HCT116 (cell line): ENCODE measurements at regions not wholly inside any gene's neighbourhood (a gene's known extent, or its start where the extent isn't known, plus 50 kb on each side); places are given as distances from the start of the nearest gene placed in this dataset.

Experiments used
- ATAC-seq: fragments of 200-7000 bp; cut with Tn5 transposase; 2 replicates; pipeline ENCODE4 v1.9.1; 2020; ENCODE audit warnings: mild to moderate bottlenecking, moderate library complexity
- BruUV-seq: library from RNA; stranded (reverse); fragments of 400-500 nt; replicated peaks from 2 replicates; lab custom pipeline; 2021; lab: Mats Ljungman, UMichigan
- CTCF ChIA-PET: fragments of 300-600 bp; sonication (Branson Sonifier 250); formaldehyde crosslinking; loops from one replicate; lab custom pipeline; 2021; ENCODE audit warnings: antibody characterized with exemption; lab: Charles Lee
- POLR2A ChIA-PET: fragments of 300-600, 350-600 bp; sonication (Branson Sonifier 250); formaldehyde crosslinking; loops from one replicate; lab custom pipeline; 2021; ENCODE audit warnings: antibody characterized with exemption; lab: Charles Lee
- RAD21 ChIA-PET, 2 experiments: fragments of 300-600 bp; sonication (Branson Sonifier 250); formaldehyde crosslinking; loops; one replicate each; lab custom pipeline; 2023; ENCODE audit warnings: low total read pairs in 2 of 2; ENCODE audit not compliant: uncharacterized antibody in 2 of 2, unreplicated experiment in 2 of 2, low non-redundant PET in 1 of 2; lab: Charles Lee
- DNase-seq: peaks from one replicate; pipeline ENCODE4 v3.0.0-alpha.2; 2010; ENCODE audit warnings: low read depth, low spot score
- H2AFZ ChIP-seq: fragments of 200-600 bp; shearing (Covaris generic), sonication (generic); 2 replicates; pipeline ENCODE4 v1.6.1; 2017; ENCODE audit warnings: low read depth, mixed run types, mixed read lengths, antibody characterized with exemption, low read length; ENCODE audit not compliant: poor library complexity, severe bottlenecking
- H3K27ac ChIP-seq: 2 replicates; pipeline ENCODE4 v1.5.1; 2012; ENCODE audit warnings: low read depth, low read length
- H3K27me3 ChIP-seq: fragments of 200-600 bp; sonication (generic); 2 replicates; pipeline ENCODE4 v1.6.1; 2016; ENCODE audit warnings: mixed run types, low read length, mixed read lengths; ENCODE audit not compliant: insufficient read depth
- H3K36me3 ChIP-seq, 2 experiments: fragments of 200-500 bp in 1 of 2; fragments of 200-600 bp in 1 of 2; sonication (Bioruptor generic) in 1 of 2; sonication (generic) in 1 of 2; 2 replicates each; pipeline versions ENCODE4 v1.5.1 to v1.6.1; 2014 to 2016; ENCODE audit warnings: low read length in 2 of 2, inconsistent platforms in 1 of 2, mixed read lengths in 1 of 2, mixed run types in 1 of 2; ENCODE audit not compliant: insufficient read depth in 2 of 2, control insufficient read depth in 1 of 2
- H3K4me1 ChIP-seq, 2 experiments: fragments of 200-600 bp in 1 of 2; sonication (generic) in 1 of 2; 2 replicates each; pipeline versions ENCODE4 v1.5.1 to v1.6.1; 2012 to 2017; ENCODE audit warnings: low read length in 2 of 2, inconsistent platforms in 1 of 2, mild to moderate bottlenecking in 1 of 2, mixed read lengths in 1 of 2, mixed run types in 1 of 2, moderate library complexity in 1 of 2; ENCODE audit not compliant: insufficient read depth in 2 of 2, control insufficient read depth in 1 of 2
- H3K4me2 ChIP-seq: fragments of 200-600 bp; sonication (generic); 2 replicates; pipeline ENCODE4 v1.6.1; 2017; ENCODE audit warnings: mixed run types, low read length, mixed read lengths
- H3K4me3 ChIP-seq, 2 experiments: fragments of 200-600 bp in 1 of 2; sonication (generic) in 1 of 2; replicated peaks in 1 of 2; 2 replicates each; pipeline ENCODE4 v1.5.1; 2011 to 2016; ENCODE audit warnings: low read length in 2 of 2, control low read depth in 1 of 2, low read depth in 1 of 2, mild to moderate bottlenecking in 1 of 2, mixed read lengths in 1 of 2, mixed run types in 1 of 2
- H3K79me2 ChIP-seq: fragments of 200-600 bp; sonication (generic); 2 replicates; pipeline ENCODE4 v1.6.1; 2017; ENCODE audit warnings: mild to moderate bottlenecking, mixed run types, low read length, moderate library complexity, mixed read lengths; ENCODE audit not compliant: insufficient read depth
- H3K9ac ChIP-seq: fragments of 200-600 bp; sonication (generic); 2 replicates; pipeline ENCODE4 v1.6.1; 2016; ENCODE audit warnings: low read length, mixed read lengths
- H3K9me2 ChIP-seq: fragments of 200-600 bp; sonication (generic), shearing (Covaris generic); 2 replicates; pipeline ENCODE4 v1.6.1; 2017; ENCODE audit warnings: mixed run types, mild to moderate bottlenecking, moderate library complexity; ENCODE audit not compliant: insufficient read depth
- H3K9me3 ChIP-seq, 2 experiments: fragments of 200-500 bp in 1 of 2; fragments of 200-600 bp in 1 of 2; sonication (Bioruptor generic) in 1 of 2; sonication (generic) in 1 of 2; 2 replicates each; pipeline ENCODE4 v1.6.1; 2014 to 2017; ENCODE audit warnings: low read length in 2 of 2, mixed read lengths in 2 of 2, inconsistent platforms in 1 of 2, low read depth in 1 of 2, mild to moderate bottlenecking in 1 of 2, mixed run types in 1 of 2, moderate library complexity in 1 of 2; ENCODE audit not compliant: control insufficient read depth in 1 of 2, insufficient read depth in 1 of 2
- H4K20me1 ChIP-seq: fragments of 200-600 bp; sonication (generic), shearing (Covaris generic); 2 replicates; pipeline ENCODE4 v1.6.1; 2017; ENCODE audit warnings: mixed run types, mild to moderate bottlenecking, moderate library complexity; ENCODE audit not compliant: insufficient read depth
- CBX3 ChIP-seq: IDR thresholded peaks from 2 replicates; pipeline ENCODE4 v1.6.1; 2012; ENCODE audit warnings: low read depth
- CTCF ChIP-seq, 3 experiments: fragments of 200-600 bp in 1 of 3; sonication (generic) in 1 of 3; IDR thresholded peaks in 2 of 3; conservative IDR thresholded peaks in 1 of 3; 2 replicates each; pipeline ENCODE4 v1.5.1; 2012 to 2017; ENCODE audit warnings: low read depth in 2 of 3, low read length in 2 of 3, antibody characterized with exemption in 1 of 3, borderline replicate concordance in 1 of 3, control low read depth in 1 of 3, mild to moderate bottlenecking in 1 of 3, mixed read lengths in 1 of 3, mixed run types in 1 of 3, moderate library complexity in 1 of 3; ENCODE audit not compliant: insufficient read depth in 1 of 3
- EGR1 ChIP-seq: IDR thresholded peaks from 2 replicates; pipeline ENCODE4 v1.6.1; 2012; ENCODE audit warnings: low read depth
- EZH2 ChIP-seq: fragments of 200-600 bp; sonication (generic); IDR thresholded peaks from 2 replicates; pipeline ENCODE4 v1.6.1; 2017; ENCODE audit warnings: antibody characterized with exemption, mixed run types
- EZH2phosphoT487 ChIP-seq: fragments of 200-600 bp; IDR thresholded peaks from 2 replicates; pipeline ENCODE4 v1.6.1; 2018; ENCODE audit warnings: antibody characterized with exemption, borderline replicate concordance
- FOSL1 ChIP-seq: IDR thresholded peaks from 2 replicates; pipeline ENCODE4 v1.6.1; 2012; ENCODE audit warnings: low read depth
- JUND ChIP-seq: IDR thresholded peaks from 2 replicates; pipeline ENCODE4 v1.6.1; 2012
- MAX ChIP-seq: IDR thresholded peaks from 2 replicates; pipeline ENCODE4 v1.6.1; 2012
- POLR2AphosphoS5 ChIP-seq: IDR thresholded peaks from 2 replicates; pipeline ENCODE4 v1.6.1; 2011; ENCODE audit warnings: mild to moderate bottlenecking, low read depth, low read length, moderate library complexity
- RAD21 ChIP-seq: IDR thresholded peaks from 2 replicates; pipeline ENCODE4 v1.6.1; 2012; ENCODE audit warnings: low read depth, mild to moderate bottlenecking
- SP1 ChIP-seq: IDR thresholded peaks from 2 replicates; pipeline ENCODE4 v1.6.1; 2012; ENCODE audit warnings: low read depth
- SRF ChIP-seq: IDR thresholded peaks from 2 replicates; pipeline ENCODE4 v1.6.1; 2012; ENCODE audit warnings: low read depth
- TCF7L2 ChIP-seq: IDR thresholded peaks from 2 replicates; pipeline ENCODE4 v1.7.0; 2011; ENCODE audit warnings: borderline replicate concordance, inconsistent platforms; ENCODE audit not compliant: insufficient read depth, insufficient read length; ENCODE audit errors: extremely low read depth
- YY1 ChIP-seq: IDR thresholded peaks from 2 replicates; pipeline ENCODE4 v1.6.1; 2011; ENCODE audit warnings: low read length, low read depth, moderate library complexity, mild to moderate bottlenecking; ENCODE audit not compliant: insufficient replicate concordance; ENCODE audit errors: extremely low read depth
- ZNF274 ChIP-seq: fragments of 200-500 bp; sonication (Bioruptor generic); IDR thresholded peaks from 2 replicates; pipeline ENCODE4 v1.6.1; 2014; ENCODE audit warnings: mild to moderate bottlenecking, low read depth, low read length, inconsistent platforms
- intact Hi-C: fragments of 100-400 bp; cut with micrococcal nuclease; formaldehyde crosslinking; loops from 2 replicates; pipeline ENCODE4 v1.10.0; 2022
- TF ChIP-seq, protein P1 (sequence below): IDR thresholded peaks from 2 replicates; pipeline ENCODE4 v1.6.1; 2012
- TF ChIP-seq, protein P2 (sequence below): IDR thresholded peaks from 2 replicates; pipeline ENCODE4 v1.6.1; 2011; ENCODE audit warnings: mild to moderate bottlenecking, low read length, moderate library complexity; ENCODE audit not compliant: insufficient replicate concordance; ENCODE audit errors: extremely low read depth

GRCh38 chr14:65348137-65348536 lies 64.4 kb upstream of the FUT8 start:
- intact Hi-C loops = no loop called here
- Histone ChIP-seq H2AFZ (no peak overlapping the region), H4K20me1 (no peaks in the 10 kb centered on the region), H3K4me1 (peaks cover 5 to 6% of the 10 kb centered on the region in 2 experiments), H3K27me3 (no peaks in the 10 kb centered on the region), H3K9me3 (no peaks in the 10 kb centered on the region), H3K27ac (no peak overlapping the region), H3K4me2 (no peak overlapping the region), H3K9me2 (no peaks in the 10 kb centered on the region), H3K9ac (no peak overlapping the region), H3K36me3 (no peaks in the 10 kb centered on the region), H3K79me2 (no peaks in the 10 kb centered on the region), H3K4me3 (no peak overlapping the region)
- ChIA-PET POLR2A (no interaction called here), CTCF (interaction anchor here (0.6 kb wide), 1 partner anchor 57 kb away, joined by 3 read pairs; no protein-coding TSS in a partner anchor), RAD21 (no interaction called here)
- TF ChIP-seq EGR1 (no peak), JUND (no peak), CTCF (IDR thresholded peaks at IDR 0.05 in 2 of 3, conservative IDR thresholded peaks at IDR 0.05 in 1 of 3; ENCODE audit: borderline replicate concordance in 1 of 3, insufficient read depth in 1 of 3, low read depth in 2 of 3, low read length in 2 of 3) (no peak), YY1 (no peak)
- TF ChIP-seq, protein P1, sequence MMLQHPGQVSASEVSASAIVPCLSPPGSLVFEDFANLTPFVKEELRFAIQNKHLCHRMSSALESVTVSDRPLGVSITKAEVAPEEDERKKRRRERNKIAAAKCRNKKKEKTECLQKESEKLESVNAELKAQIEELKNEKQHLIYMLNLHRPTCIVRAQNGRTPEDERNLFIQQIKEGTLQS = no peak
- ATAC-seq (no peak), DNase-seq (no peak)
- no TSS peak for BruUV-seq

DNA sequence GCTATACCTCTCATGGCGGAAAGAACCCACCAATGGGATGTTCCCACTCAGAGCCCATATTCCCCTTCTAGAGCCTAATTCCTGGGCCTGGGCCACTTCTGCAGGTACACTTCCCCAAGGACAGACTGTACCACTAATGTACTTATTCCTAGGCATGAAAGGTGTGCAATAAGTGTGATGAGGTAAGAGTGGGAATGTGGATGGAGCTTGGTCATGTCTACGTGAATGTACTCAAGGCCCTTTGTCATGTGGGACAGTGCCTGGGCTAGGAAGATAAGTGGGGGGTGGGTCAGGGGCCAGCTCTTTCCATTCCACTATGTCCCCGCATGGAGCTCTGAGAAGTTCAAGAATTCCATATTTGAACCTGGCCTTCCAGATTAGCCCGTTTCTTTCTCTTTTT lies 63.4 kb upstream of the FUT8 start:
- no peak for DNase-seq
- TF ChIP-seq SRF (no peak), EGR1 (no peak), FOSL1 (no peak), MAX (no peak), RAD21 (no peak), SP1 (no peak), TCF7L2 (no peak), ZNF274 (no peak), EZH2 (no peak), EZH2phosphoT487 (no peak), POLR2AphosphoS5 (no peak), CBX3 (no peak)
- TF ChIP-seq, protein P1 = no peak
- TF ChIP-seq, protein P2, sequence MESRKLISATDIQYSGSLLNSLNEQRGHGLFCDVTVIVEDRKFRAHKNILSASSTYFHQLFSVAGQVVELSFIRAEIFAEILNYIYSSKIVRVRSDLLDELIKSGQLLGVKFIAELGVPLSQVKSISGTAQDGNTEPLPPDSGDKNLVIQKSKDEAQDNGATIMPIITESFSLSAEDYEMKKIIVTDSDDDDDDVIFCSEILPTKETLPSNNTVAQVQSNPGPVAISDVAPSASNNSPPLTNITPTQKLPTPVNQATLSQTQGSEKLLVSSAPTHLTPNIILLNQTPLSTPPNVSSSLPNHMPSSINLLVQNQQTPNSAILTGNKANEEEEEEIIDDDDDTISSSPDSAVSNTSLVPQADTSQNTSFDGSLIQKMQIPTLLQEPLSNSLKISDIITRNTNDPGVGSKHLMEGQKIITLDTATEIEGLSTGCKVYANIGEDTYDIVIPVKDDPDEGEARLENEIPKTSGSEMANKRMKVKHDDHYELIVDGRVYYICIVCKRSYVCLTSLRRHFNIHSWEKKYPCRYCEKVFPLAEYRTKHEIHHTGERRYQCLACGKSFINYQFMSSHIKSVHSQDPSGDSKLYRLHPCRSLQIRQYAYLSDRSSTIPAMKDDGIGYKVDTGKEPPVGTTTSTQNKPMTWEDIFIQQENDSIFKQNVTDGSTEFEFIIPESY = no peak

More for the DNA sequence above, 63.4 kb upstream of the FUT8 start:
- H3K27me3 ChIP-seq = no peaks in the 10 kb centered on the region
- no peak overlapping the region for H3K4me3 ChIP-seq
- BruUV-seq = no TSS peak
- no peaks in the 10 kb centered on the region for H4K20me1 ChIP-seq
- no peak overlapping the region for H3K27ac ChIP-seq
- no peaks in the 10 kb centered on the region for H3K9me2 ChIP-seq
- no peaks in the 10 kb centered on the region for H3K9me3 ChIP-seq
- POLR2A ChIA-PET = no interaction called here
- intact Hi-C loops = no loop called here
- RAD21 ChIA-PET = no interaction called here
- H3K9ac ChIP-seq = no peak overlapping the region
- H3K36me3 ChIP-seq = no peaks in the 10 kb centered on the region
- H3K79me2 ChIP-seq = no peaks in the 10 kb centered on the region
- H3K4me2 ChIP-seq = no peak overlapping the region
- no peak overlapping the region for H2AFZ ChIP-seq
- ATAC-seq = no peak
- H3K4me1 ChIP-seq = peaks cover 8 to 15% of the 10 kb centered on the region in 2 experiments
- CTCF ChIA-PET = no interaction called here
